Activated CD8-positive, alpha-beta T cell treated with anti-CD3 and anti-CD28 coated beads for 36 hours (primary cell): ENCODE measurements at regions not wholly inside any gene's neighbourhood (a gene's known extent, or its start where the extent isn't known, plus 50 kb on each side); places are given as distances from the start of the nearest gene placed in this dataset.

Experiments
- ATAC-seq: fragments of 200-7000 bp; cut with Tn5 transposase; one replicate; pipeline ENCODE4 v1.10.0; 2021; ENCODE audit warnings: mild to moderate bottlenecking, moderate library complexity
- CTCF ChIA-PET: fragments of 350-600 bp; sonication (Branson Sonifier 250); formaldehyde crosslinking; loops from one replicate; lab custom pipeline; 2021; ENCODE audit warnings: antibody characterized with exemption; lab: Charles Lee
- POLR2A ChIA-PET: fragments of 350-600 bp; sonication (Branson Sonifier 250); formaldehyde crosslinking; loops from one replicate; lab custom pipeline; 2021; ENCODE audit warnings: antibody characterized with exemption; lab: Charles Lee
- DNase-seq: peaks from one replicate; pipeline ENCODE4 v3.0.0-alpha.2; 2020
- H3K27ac Mint-ChIP-seq: one replicate; pipeline ENCODE4 v1.8.0; 2021; ENCODE audit warnings: mild to moderate bottlenecking, mixed read lengths
- H3K27me3 Mint-ChIP-seq: one replicate; pipeline ENCODE4 v1.8.0; 2021; ENCODE audit warnings: mixed read lengths
- H3K36me3 Mint-ChIP-seq: one replicate; pipeline ENCODE4 v1.8.0; 2021; ENCODE audit warnings: low read depth, mixed read lengths
- H3K4me1 Mint-ChIP-seq: one replicate; pipeline ENCODE4 v1.8.0; 2021; ENCODE audit warnings: low read depth, mixed read lengths
- H3K4me3 Mint-ChIP-seq: one replicate; pipeline ENCODE4 v1.8.0; 2021; ENCODE audit warnings: mild to moderate bottlenecking, moderate library complexity, mixed read lengths
- H3K9me3 Mint-ChIP-seq: one replicate; pipeline ENCODE4 v1.8.0; 2021; ENCODE audit warnings: mixed read lengths
- CTCF ChIP-seq: fragments of 200-600 bp; IDR thresholded peaks from one replicate; pipeline ENCODE4 v1.8.0; 2022; ENCODE audit warnings: antibody characterized with exemption, mild to moderate bottlenecking
- intact Hi-C: fragments of 100-400 bp; cut with micrococcal nuclease; formaldehyde crosslinking; loops from one replicate; pipeline ENCODE4 v1.10.0; 2022

- H3K36me3 Mint-ChIP-seq = no peaks in the 10 kb centered on the region
- H3K4me3 Mint-ChIP-seq = no peak overlapping the region
- POLR2A ChIA-PET = no interaction called here
- intact Hi-C loops = no loop called here
- H3K27ac Mint-ChIP-seq = no peak overlapping the region
- CTCF ChIA-PET = no interaction called here
- no peaks in the 10 kb centered on the region for H3K4me1 Mint-ChIP-seq
- no peak for TF ChIP-seq CTCF
- ATAC-seq (no peak), DNase-seq (no peak)
- peaks cover 3% of the 10 kb centered on the region for H3K27me3 Mint-ChIP-seq
- H3K9me3 Mint-ChIP-seq = no peaks in the 10 kb centered on the region
Observed at GRCh38 chr18:5643288-5643687, 99.5 kb upstream of the EPB41L3 start.

GRCh38 chr18:5640939-5641338 is 97.1 kb upstream of the EPB41L3 start:
- DNase-seq (no peak), ATAC-seq (no peak)
- ChIA-PET POLR2A (no interaction called here), CTCF (no interaction called here)
- no peak overlapping the region for H3K27ac Mint-ChIP-seq
- H3K9me3 Mint-ChIP-seq = no peaks in the 10 kb centered on the region
- H3K27me3 Mint-ChIP-seq = peaks cover 7% of the 10 kb centered on the region
- H3K36me3 Mint-ChIP-seq = no peaks in the 10 kb centered on the region
- no peak overlapping the region for H3K4me3 Mint-ChIP-seq
- H3K4me1 Mint-ChIP-seq = no peaks in the 10 kb centered on the region
- no peak for TF ChIP-seq CTCF
- intact Hi-C loops = no loop called here

- intact Hi-C loops = no loop called here
- Mint-ChIP-seq H3K27ac (no peak overlapping the region), H3K27me3 (peaks cover 8% of the 10 kb centered on the region), H3K4me3 (no peak overlapping the region), H3K4me1 (no peaks in the 10 kb centered on the region), H3K9me3 (no peaks in the 10 kb centered on the region), H3K36me3 (no peaks in the 10 kb centered on the region)
- ATAC-seq = no peak
- ChIA-PET CTCF (no interaction called here), POLR2A (interaction anchor here (0.6 kb wide), 1 partner anchor 1268 kb away, joined by 3 read pairs; no protein-coding TSS in a partner anchor)
- no peak for DNase-seq
- TF ChIP-seq CTCF = no peak
Observed at GRCh38 chr18:5639131-5639530, 95.3 kb upstream of the EPB41L3 start.

- H3K27ac Mint-ChIP-seq = no peak overlapping the region
- peaks cover 3% of the 10 kb centered on the region for H3K4me1 Mint-ChIP-seq
- peaks cover 37% of the 10 kb centered on the region for H3K27me3 Mint-ChIP-seq
- POLR2A ChIA-PET = no interaction called here
- DNase-seq = no peak
- H3K9me3 Mint-ChIP-seq = no peaks in the 10 kb centered on the region
- H3K36me3 Mint-ChIP-seq = no peaks in the 10 kb centered on the region
- intact Hi-C loops = no loop called here
- TF ChIP-seq CTCF = no peak
- ATAC-seq = no peak
- CTCF ChIA-PET = no interaction called here
- H3K4me3 Mint-ChIP-seq = no peak overlapping the region
Observed at GRCh38 chr18:5632041-5632440, 88.2 kb upstream of the EPB41L3 start.

GRCh38 chr18:5630900-5631413 is 87.2 kb upstream of the EPB41L3 start:
- Mint-ChIP-seq H3K27ac (no peak overlapping the region), H3K9me3 (no peaks in the 10 kb centered on the region), H3K27me3 (peaks cover 35% of the 10 kb centered on the region), H3K4me1 (peaks cover 3% of the 10 kb centered on the region), H3K4me3 (no peak overlapping the region), H3K36me3 (no peaks in the 10 kb centered on the region)
- no peak for ATAC-seq
- intact Hi-C loops = no loop called here
- ChIA-PET CTCF (no interaction called here), POLR2A (no interaction called here)
- no peak for TF ChIP-seq CTCF
- no peak for DNase-seq
